Transverse colon (tissue), 4 donors: ENCODE measurements at regions not wholly inside any gene's neighbourhood (a gene's known extent, or its start where the extent isn't known, plus 50 kb on each side); places are given as distances from the start of the nearest gene placed in this dataset.
"Not testable (repeated sequence)": the region's sequence is repeated elsewhere in the genome, so short reads cannot be mapped to it uniquely, and the experiment has no call there.

ENCODE experiments used
- DNase-seq: peaks from one replicate; pipeline ENCODE4 v3.0.0-alpha.2; 2019
- H3K27ac ChIP-seq, 4 donors: fragments of 200-600 bp; sonication (generic); 2 replicates each; pipeline ENCODE4 v1.5.1; 2016 to 2018; ENCODE audit warnings: inconsistent platforms in 4 of 4
- H3K27me3 ChIP-seq: fragments of 200-600 bp; sonication (generic); 2 replicates; pipeline ENCODE4 v1.5.1; 2017; ENCODE audit warnings: inconsistent platforms
- H3K36me3 ChIP-seq, 4 donors: fragments of 200-600 bp; sonication (generic); 2 replicates each; pipeline ENCODE4 v1.5.1; 2017 to 2019; ENCODE audit warnings: inconsistent platforms in 4 of 4
- H3K4me1 ChIP-seq, 4 donors: fragments of 200-600 bp; sonication (generic); 2 replicates each; pipeline ENCODE4 v1.5.1; 2017 to 2020; ENCODE audit warnings: inconsistent platforms in 4 of 4
- H3K4me3 ChIP-seq, 4 donors: fragments of 200-600 bp; sonication (generic); 1 replicate in 1 of 4; 2 replicates in 3 of 4; pipeline versions ENCODE4 v1.5.1 to v1.6.1; 2017 to 2019; ENCODE audit warnings: inconsistent platforms in 4 of 4
- H3K9me3 ChIP-seq, 2 donors: fragments of 200-600 bp; sonication (generic); 2 replicates each; pipeline ENCODE4 v1.5.1; 2017 to 2019; ENCODE audit warnings: inconsistent platforms in 2 of 2
- CTCF ChIP-seq, 5 experiments: fragments of 200-600 bp in 3 of 5; fragments of 450-650 bp in 2 of 5; sonication (generic) in 3 of 5; IDR thresholded peaks; 1 replicate in 2 of 5; 2 replicates in 3 of 5; pipeline ENCODE4 v1.5.1; 2016 to 2017; ENCODE audit warnings: antibody characterized with exemption in 5 of 5, inconsistent platforms in 3 of 5, mild to moderate bottlenecking in 2 of 5, moderate library complexity in 1 of 5
- EP300 ChIP-seq: sonication (generic); formaldehyde crosslinking; IDR thresholded peaks from one replicate; pipeline ENCODE4 v1.6.1; 2017; ENCODE audit warnings: antibody characterized with exemption, low read depth
- POLR2A ChIP-seq: fragments of 450-650 bp; IDR thresholded peaks from one replicate; pipeline ENCODE4 v1.6.1; 2016; ENCODE audit warnings: antibody characterized with exemption, mild to moderate bottlenecking, moderate library complexity
- POLR2AphosphoS5 ChIP-seq, 3 donors: sonication (generic); formaldehyde crosslinking; IDR thresholded peaks; one replicate each; pipeline ENCODE4 v1.6.1; 2016; ENCODE audit warnings: antibody characterized with exemption in 3 of 3
- WGBS, 2 donors: methylation state at CpG; one replicate each; pipeline ENCODE4 v1.1.5; 2018; ENCODE audit warnings: low coverage in 1 of 2; 5-methylcytosine and 5-hydroxymethylcytosine counted together
- in situ Hi-C, 4 donors: fragments of 200-750 bp; cut with MboI; loops; one replicate each; pipeline versions ENCODE4 v1.15.0 to v1.15.1; 2017; ENCODE audit warnings: low sequenced_read_pairs in 3 of 4, low pct_ligation_motif_present in 1 of 4, low pct_unique_long_range_greater_than_20kb in 1 of 4
- intact Hi-C: fragments of 100-400 bp; cut with DNase I; formaldehyde crosslinking; loops from one replicate; pipeline ENCODE4 v1.15.1; 2023; ENCODE audit warnings: low total_unique reads

- Histone ChIP-seq H3K36me3 (no peaks in the 10 kb centered on the region), H3K9me3 (no peaks in the 10 kb centered on the region), H3K27ac (no peak overlapping the region), H3K27me3 (no peaks in the 10 kb centered on the region), H3K4me1 (no peaks in the 10 kb centered on the region), H3K4me3 (no peak overlapping the region)
- in situ Hi-C loops (no loop called here), intact Hi-C loops (loop anchor here (5.0 kb wide), 1 partner anchor 1789 kb away; no protein-coding TSS in a partner anchor)
- DNase-seq: no peak
- TF ChIP-seq POLR2AphosphoS5 (IDR thresholded peaks at IDR 0.05) (no peak), POLR2A (no peak), EP300 (no peak), CTCF (IDR thresholded peaks at IDR 0.05) (no peak)
Measured at GRCh38 chr6:95742767-95743289, 165.5 kb downstream of the MANEA start.

GRCh38 chr6:95743591-95743990 lies 166.3 kb downstream of the MANEA start:
- Histone ChIP-seq H3K9me3 (no peaks in the 10 kb centered on the region), H3K36me3 (no peaks in the 10 kb centered on the region), H3K4me3 (no peak overlapping the region), H3K27ac (no peak overlapping the region), H3K4me1 (no peaks in the 10 kb centered on the region), H3K27me3 (no peaks in the 10 kb centered on the region)
- 74 to 82% methylated on average over 4 of the region's 4 CpGs for WGBS, 2 donors
- in situ Hi-C loops: no loop called here
- TF ChIP-seq POLR2AphosphoS5 (IDR thresholded peaks at IDR 0.05) (no peak), EP300 (no peak), POLR2A (no peak), CTCF (IDR thresholded peaks at IDR 0.05) (no peak)
- no peak for DNase-seq
- intact Hi-C loops: loop anchor here (5.0 kb wide), 1 partner anchor 1789 kb away; no protein-coding TSS in a partner anchor

GRCh38 chr6:95758236-95759069 lies 181.1 kb downstream of the MANEA start:
- H3K27me3 ChIP-seq, H3K36me3 ChIP-seq, DNase-seq, H3K27ac ChIP-seq, H3K4me1 ChIP-seq, intact Hi-C loops, in situ Hi-C loops, H3K9me3 ChIP-seq, H3K4me3 ChIP-seq: not testable (repeated sequence)
- 95 to 100% methylated on average over 3 to 27 of the region's 36 CpGs for WGBS, 2 donors

- no peak overlapping the region for H3K4me3 ChIP-seq
- no peaks in the 10 kb centered on the region for H3K36me3 ChIP-seq
- 37 to 55% methylated on average over 3 to 4 of the region's 4 CpGs for WGBS, 2 donors
- intact Hi-C loops: no loop called here
- no peaks in the 10 kb centered on the region for H3K27me3 ChIP-seq
- H3K9me3 ChIP-seq: no peaks in the 10 kb centered on the region
- no peak overlapping the region for H3K27ac ChIP-seq
- TF ChIP-seq CTCF (IDR thresholded peaks at IDR 0.05) (no peak), EP300 (no peak), POLR2A (no peak), POLR2AphosphoS5 (IDR thresholded peaks at IDR 0.05) (no peak)
- no peaks in the 10 kb centered on the region for H3K4me1 ChIP-seq
- in situ Hi-C loops: no loop called here
- DNase-seq: no peak
Measured at GRCh38 chr6:95767897-95768463, 190.6 kb downstream of the MANEA start.
